HG02943 (cell line): ENCODE measurements at regions not wholly inside any gene's neighbourhood (a gene's known extent, or its start where the extent isn't known, plus 50 kb on each side); places are given as distances from the start of the nearest gene placed in this dataset.
"Not testable (repeated sequence)": the region's sequence is repeated elsewhere in the genome, so short reads cannot be mapped to it uniquely, and the experiment has no call there.

Experiments used
- ATAC-seq: cut with Tn5 transposase; IDR thresholded peaks from one replicate; pipeline ENCODE4 v1.9.1; 2021; ENCODE audit warnings: mild to moderate bottlenecking, low read depth, moderate library complexity; ENCODE audit not compliant: unreplicated experiment

DNA sequence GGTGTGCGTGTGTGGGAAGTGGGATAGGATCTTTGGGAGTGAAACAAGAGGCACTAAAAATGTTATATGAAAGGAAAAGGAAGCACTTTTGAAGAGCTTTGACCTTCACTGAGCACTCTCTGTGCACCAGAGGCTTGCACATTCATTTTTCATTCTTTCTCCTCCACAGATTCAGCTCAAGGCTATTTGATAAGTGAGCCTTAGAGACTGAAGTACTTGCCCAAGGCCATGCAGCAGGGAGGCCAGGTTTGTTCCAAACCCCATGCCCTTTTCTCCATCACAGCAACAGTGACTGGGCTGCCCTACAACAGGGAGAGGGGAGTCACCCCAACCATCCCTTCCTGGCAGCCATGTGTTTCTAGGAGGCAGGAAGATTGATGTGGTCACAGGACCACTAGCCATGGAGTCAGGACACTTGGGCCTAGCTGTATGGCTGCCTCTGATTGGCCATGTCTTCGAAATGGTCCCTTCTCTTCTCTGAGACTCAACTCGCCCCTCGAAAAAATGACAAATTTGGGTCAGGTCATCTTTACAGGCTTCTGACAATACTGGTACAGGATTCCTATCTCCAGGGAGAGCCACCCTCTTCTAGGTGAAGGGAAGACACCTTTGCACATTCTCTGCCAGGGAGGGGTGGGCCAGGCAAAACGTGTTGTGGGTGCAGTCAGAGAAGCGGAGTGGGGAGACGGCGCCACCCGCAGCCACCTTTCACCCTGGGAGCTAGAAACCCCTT lies 123.5 kb upstream of the MYCN start:
- no peak for ATAC-seq

DNA sequence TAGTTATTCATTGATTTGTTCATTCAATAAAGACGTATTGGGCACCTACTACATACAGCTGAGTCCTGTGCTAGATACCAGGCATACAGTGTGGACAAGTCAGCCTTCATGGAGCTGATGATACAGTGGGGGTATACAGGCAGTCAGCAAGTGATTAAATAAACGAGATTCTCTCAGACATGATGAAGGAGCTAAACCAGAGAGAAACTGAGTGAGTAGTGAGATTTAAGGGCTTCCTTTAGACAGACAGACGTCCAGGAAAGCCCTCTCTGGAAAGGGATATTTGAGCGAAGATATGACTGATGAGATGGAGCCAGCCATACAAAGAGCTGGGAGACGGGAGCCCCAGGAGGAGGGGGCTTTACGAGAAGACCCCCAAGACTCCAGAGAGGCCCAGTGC lies 122.6 kb upstream of the MYCN start:
- no peak for ATAC-seq

DNA sequence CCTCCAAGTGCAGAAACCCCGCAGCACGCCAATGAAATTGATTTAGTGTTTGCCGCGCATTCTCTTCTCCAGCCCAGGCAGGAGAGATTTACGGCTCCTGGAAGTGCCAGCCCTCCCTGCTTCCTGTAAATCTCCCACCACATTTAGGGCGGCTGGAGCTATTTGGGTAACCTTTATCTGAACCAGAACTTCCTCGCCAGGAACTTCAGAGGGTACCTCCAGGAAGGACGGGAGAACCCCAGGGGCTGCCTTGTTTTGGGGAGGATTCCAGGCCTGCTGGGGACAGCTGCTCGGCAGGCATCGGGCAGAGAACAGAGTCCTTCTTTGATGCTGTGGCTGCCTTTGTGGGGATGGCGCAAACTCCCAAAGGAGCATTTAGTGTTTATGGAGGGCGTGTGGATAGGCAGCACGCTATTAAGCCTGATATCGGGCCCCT lies 122.0 kb upstream of the MYCN start:
- no peak for ATAC-seq

DNA sequence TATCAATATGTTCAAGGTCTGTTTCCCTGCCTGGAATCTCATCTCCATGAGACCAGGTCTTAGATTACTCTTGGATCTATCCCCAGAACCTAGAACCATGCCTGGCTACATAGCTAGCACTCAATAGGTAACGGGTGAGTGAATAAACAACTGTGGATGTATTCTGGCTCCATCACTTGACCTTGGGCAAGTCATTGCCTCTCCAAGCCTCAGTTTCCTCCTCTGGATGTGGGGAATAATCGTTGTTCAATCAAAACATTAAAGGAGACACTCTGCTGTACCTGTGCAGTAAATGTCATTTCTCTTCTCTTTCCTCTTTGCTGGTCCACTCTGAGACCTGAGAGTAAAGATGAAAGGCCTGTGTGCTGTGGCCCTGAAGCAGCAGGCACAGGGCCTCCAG lies 121.5 kb upstream of the MYCN start:
- no peak for ATAC-seq

DNA sequence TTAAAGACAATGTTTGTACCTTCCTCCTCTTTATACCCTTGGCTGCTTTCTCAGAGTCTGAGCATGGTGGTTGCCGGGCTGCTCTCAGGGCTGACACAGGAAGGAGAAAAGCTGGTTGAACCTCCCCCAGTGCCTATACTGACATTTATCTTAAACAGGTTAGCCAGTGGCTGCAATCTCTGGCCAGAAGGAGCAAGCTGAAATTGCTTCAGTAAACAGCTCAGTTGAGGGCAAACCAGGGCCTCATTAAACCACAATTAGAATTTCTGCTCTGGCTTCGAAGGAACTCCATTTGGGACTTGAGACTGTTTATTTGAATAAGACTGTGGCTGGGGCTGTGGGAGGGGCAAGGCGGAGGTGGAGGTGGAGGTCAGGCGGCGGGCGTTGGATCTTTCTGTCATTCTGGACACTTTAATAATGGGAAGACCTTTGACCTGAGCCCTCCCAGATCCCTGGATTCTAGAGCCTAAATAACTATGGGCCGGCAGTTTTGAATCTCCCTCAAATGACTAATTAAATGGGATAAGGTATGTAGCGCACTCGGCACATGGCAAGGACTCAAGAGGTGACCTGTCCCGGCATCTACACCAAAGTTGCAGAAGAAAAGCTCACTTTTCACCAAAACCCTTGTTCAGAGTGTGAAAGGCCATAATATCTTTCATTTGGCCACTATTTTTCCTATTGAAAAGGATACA lies 120.6 kb upstream of the MYCN start:
- ATAC-seq = no peak

DNA sequence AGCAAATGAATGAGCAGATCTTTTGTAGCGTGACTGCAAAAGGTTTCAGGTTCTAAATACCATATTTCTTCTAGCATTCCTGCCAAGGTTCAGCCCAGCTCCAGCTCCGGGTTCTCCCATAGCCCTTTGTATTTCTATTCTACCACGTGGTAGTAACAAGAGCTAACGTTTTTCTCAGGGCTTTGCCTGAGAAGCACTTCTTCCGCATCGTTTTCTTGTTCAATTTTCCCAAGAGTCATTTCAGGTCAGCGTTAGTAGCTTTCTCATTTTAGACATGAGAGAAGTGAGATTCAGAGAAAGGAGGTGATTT lies 120.1 kb upstream of the MYCN start:
- ATAC-seq = no peak

DNA sequence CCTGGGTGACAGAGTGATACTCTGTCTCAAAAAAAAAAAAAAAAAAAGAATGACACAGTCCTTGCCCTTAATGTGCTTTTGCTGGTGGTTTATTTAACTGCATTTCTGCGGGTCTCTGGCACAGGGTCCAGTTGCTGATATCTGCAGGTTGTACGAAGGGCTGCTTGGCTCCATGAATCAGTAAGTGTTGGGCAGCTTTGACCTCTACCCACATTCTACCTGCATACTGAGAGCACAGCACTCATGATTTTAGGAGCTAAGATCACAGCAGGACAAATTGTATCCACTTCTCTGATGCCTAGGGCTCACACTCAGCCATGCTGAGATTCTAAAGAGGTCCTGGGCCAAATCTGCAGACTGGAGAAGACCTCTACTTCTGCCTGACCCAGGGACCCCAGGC lies 119.4 kb upstream of the MYCN start:
- ATAC-seq = no peak

DNA sequence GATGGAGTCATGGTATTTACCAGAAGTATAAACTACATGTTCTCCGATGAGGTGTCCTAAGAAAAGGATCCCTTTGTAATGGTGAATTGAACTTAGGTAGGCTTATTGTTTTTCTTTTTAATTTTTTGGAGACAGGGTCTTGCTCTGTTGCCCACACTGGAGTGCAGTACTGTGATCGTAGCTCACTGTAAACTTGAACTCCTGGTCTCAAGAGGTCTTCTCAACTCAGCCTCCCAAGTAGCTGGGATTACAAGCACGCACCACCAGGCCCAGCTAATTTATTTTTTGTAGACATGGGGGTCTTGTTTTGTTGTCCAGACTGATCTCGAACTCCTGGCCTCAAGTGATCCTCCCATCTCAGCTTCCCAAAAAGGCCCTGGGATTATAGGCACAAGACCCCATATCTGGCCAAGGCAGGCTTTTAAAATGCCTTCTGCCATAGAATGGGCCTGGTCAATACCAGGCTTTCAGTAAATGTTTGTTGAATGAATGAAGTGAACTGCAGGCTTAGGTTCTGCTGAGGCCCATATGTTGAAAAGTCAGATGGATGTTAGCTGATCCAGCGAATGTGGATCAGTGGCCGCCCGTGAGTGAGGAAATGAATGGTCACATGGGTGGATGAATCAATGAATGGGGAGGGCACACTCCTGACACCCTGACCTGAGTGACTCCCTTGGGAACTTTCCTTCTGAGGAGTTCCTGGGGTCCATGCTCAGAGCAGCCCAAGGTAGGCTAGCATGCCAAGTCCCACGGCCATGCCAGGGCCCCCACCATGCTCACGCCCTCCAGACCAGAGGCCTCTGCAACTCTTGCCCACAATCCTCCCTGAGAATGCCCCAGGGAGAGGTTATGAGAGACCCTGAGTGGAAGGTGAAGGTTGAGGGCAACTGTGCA lies 118.0 kb upstream of the MYCN start:
- no peak for ATAC-seq

DNA sequence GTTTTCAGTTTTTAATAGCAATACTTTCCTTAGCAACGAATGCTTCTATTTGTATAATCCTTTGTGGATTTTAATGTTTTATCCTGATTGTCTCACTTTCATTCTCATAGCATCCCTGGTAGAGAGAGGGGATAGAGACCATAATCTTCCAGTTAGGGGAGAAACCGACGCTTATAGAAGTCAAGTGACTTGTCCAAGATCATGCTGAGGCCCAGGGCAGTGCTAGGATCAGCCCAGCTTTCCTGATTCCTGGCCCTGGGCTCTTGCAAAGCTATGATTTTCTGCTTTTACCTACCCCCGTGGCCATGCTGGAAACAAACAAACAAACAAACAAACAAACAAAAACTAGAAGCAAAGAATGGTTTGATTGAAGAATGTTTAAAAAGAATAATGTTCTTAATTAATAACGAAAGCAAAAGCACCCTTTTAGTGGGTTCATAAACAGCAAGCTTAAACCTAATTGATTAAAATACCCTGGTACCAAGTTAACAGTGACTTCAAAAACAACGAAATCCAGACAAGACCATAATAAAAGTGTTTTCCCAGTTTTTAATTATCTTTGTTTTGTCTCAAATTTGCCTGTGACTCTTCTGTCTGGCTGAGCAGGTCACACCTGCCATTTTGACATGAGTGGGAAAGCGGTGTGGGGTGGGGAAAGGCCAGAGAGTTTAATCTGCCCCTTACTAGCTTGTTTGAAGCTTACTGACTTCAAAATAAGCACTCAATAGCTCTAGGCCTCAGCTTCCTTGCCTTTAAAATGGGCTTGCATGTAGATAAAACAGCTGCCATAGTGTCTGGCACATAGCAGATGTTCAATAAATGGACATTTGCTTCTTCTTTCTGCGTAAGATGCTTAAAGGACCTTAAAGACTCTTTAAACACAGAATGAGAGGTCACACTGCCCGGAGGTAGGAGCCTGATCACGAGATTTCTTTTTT lies 116.6 kb upstream of the MYCN start:
- no peak for ATAC-seq

DNA sequence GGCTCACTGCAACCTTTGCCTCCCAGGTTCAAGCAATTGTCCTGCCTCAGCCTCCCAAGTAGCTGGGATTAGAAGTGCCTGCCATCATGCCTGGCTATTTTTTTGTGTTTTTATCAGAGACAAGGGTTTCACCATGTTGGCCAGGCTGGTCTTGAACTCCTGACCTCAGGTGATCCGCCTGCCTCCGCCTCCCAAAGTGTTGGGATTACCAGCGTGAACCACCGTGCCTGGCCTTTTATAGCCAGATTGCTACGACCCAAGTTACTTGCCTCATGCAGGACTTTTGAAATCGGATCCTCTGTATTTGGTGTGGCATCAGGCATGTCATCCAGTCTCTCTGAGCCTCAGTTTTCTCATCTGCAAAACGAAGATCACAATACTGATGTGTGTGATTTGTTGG lies 115.9 kb upstream of the MYCN start:
- not testable (repeated sequence) for ATAC-seq

DNA sequence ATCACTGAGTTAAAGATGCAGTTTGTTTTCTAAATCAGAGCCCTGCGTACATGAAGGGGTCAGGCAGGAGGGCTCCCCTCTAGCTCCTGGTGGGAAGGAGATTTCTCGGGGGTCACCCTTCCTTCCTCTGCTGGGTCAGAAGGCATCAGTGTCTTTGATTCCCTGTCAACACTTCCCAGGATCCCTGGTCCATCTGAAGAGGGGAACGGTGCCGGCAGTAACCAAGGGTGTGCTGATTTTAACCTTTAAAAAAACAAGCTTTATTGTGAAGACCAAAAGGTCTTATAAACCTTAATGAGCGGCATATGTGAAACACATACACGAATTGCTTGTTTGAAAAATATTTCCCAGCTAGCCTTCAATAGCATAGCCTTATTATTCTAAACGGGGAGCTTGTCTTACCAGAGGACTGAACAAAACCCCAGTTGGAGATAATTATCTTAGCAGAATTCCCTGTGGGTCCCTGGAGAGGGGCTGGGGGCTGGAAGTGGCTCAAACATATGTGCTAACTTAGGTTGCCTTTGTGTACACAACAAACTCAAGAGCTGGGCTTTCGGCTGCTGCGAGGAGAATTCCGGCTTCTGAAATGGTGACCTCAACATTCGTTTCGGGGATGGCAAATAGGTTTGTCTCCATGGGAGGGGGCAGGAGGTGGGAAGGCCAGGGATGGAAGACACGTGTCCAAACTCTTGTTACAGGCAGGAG lies 114.9 kb upstream of the MYCN start:
- no peak for ATAC-seq

DNA sequence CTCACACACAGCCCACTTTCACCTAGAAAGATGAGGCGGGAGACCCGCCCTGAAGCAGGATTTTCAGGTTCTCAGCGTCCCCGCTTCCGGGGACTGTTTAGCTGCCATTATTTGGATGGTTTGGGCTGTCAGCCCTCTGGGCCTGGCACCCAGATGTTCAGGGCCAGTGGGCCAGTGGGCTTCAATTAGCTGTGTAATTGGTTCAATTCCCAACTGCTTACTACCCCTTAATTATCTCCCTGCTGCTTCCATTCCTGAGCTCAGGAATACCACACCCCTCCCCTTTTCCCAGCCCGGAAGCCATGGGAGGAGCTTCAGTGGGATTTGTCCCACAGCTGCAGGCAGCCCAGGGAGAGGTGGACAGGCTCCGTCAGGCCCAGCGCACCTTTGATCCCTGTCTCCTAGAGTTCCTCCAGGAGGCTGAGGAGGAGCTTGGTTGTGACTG lies 114.1 kb upstream of the MYCN start:
- no peak for ATAC-seq

DNA sequence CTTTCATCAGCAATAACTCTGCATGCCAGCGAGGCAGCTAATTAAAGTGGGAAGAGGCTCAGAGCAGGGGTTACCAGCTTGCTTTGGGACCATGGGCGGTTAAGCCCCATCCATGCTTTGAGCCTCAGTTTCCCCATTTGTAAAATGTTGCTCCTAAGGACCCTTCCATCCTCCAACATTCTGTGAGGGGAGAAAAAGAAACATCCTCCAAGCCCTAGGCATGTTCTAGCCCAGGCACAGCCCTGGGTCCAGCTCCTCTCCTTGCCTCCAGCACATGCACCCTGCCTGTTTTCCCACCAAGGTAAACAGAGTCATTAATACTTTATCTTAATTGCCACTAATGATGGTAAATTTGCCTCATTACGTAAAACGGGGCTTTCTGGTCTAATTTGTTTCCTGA lies 113.3 kb upstream of the MYCN start:
- ATAC-seq = no peak

DNA sequence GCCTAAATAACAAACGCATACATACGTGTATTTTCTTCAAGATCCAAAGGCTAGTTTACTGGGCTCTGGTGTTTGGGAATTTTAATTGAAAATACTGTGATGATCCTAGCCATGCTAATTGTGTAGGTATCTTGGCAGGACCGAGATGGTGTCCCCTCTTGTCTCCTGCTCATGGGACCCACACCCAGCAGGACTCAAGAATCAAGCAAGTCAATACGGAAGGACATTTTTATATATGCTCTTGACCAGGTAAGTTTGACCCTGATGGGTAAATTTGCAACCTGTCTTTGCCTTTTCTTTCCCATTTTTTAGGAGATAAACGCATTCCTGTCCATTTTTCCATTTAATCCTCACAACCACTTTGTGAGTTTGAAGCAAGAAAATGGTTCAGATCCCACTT lies 111.8 kb upstream of the MYCN start:
- ATAC-seq = no peak

DNA sequence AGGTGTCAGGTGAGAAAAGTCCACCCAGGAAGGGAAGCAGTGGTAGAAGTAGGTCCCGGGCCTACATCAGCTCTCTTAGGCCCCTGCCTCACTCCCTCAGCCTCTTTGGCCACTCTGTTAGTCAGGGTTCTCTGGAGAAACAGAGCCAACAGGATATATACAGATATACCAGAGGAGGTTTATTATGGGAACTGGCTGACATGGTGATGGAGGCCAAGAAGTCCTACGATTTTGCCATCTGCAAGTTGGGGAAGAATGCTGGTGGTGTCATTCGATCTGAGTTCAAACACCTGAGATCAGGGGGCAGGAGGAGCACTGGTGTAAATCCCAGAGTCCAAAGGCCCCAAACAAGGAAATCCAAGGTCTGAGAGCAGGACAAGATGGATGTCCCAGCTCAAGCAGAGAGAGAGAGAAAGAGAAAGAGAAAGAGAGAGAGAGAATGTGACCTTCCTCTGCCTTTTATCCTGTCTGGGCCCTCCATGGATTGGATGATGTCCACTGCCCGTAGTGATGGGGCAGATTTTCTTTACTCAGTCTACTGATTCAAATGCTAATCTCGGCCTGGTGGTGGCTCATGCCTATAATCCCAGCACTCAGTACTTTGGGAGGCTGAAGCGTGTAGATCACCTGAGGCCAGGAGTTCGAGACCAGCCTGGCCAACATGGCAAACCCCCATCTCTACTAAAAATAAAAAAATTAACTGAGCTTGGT lies 111.1 kb upstream of the MYCN start:
- ATAC-seq = no peak

DNA sequence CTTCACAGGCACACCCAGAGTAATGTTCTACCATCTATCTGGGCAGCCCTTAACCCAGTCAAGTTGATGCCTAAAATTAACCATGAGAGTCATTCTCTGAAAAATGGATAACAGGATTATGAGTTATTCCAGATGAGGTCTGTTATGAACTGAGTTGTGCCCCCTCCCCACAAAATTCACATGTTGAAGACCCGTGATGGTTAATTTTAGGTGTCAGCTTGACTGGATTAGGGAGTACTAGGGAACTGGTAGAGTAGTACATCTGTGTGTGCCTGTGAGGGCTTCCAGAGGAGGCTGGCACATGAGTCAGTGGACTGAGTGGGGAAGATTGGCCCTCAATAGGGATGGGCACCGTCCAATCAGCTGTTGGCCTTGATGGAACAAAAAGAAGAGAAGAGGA lies 110.4 kb upstream of the MYCN start:
- ATAC-seq = no peak

DNA sequence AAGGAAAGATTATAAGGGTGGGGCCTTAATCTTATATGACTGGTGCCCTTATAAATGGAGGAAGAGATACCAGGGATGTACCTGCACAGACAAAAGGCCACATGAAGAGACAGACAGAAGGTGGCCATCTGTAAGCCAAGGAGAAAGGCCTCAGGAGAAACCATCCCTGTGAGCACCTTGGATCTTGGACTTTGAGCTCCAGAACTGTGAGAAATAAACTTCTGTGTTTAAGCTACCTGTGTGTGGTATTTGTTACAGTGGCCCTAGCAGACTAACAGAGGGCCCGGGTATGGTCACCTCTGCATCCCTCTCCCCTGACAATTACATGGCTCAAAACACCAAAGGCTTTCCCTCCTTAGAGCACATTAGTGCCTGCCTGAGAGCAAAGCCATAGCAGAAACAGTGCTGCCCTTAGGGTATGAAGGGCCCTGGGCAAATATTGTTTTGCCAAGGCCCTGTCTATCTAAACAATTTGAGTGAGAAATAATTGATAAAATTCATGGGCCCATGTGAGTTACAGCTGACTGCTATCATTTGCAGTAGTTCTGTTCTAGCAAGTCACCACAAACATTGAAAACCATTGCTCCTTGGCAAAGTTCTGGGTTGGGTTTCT lies 109.3 kb upstream of the MYCN start:
- no peak for ATAC-seq

DNA sequence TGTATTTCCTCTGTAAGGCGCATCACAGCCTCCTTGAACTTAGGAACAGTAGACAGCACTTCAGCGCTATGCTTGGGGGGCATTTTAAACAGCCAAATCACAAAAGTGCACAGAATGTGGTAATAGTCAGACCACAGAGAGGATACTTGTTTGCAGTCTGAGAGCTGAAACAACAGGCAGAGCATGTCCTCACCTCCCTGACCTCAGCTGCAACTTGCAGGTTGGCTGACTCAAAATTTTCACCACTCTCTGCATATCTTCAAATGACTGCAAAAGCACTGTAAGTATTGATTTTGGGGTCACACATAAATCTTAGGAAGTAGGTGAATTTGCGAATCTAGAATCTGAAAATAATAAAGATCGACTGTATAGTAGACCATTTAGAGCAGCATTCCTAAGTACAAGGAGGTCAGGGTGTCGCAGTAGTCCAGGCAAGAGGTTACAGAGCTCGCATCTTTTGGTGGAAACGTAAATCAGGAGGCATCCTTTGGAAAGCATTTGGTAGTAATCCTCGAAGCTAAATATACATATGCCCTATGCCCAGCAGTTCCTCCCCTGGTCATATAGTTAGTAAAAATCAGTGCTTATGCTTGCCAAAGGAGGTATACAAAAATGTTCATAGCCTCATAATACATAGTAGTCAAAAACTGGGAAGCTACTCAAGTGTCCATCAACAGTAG lies 108.2 kb upstream of the MYCN start:
- no peak for ATAC-seq
